ENCODE measurements at regions not wholly inside any gene's neighbourhood (a gene's known extent, or its start where the extent isn't known, plus 50 kb on each side); places are given as distances from the start of the nearest gene placed in this dataset.

GRCh38 chr15:94580211-94580885 is 349.0 kb downstream of the MCTP2 start:
- Histone ChIP-seq H3K27ac (ENCODE audit: low read length) (no peak overlapping the region), H3K9me3 (ENCODE audit: insufficient read depth, low read depth, low read length) (no peaks in the 10 kb centered on the region), H3K4me1 (ENCODE audit: insufficient read depth, low read length) (peaks cover 5% of the 10 kb centered on the region; the same call in 1 of the 2 replicates), H3K27me3 (ENCODE audit: insufficient read depth, low read length) (no peaks in the 10 kb centered on the region), H3K4me3 (ENCODE audit: low read length) (no peak overlapping the region), H3K9ac (ENCODE audit: low read depth, low read length) (no peak overlapping the region), H3K36me3 (ENCODE audit: insufficient read depth, low read depth, low read length) (no peaks in the 10 kb centered on the region)

GRCh38 chr15:94582368-94582767 is 351.0 kb downstream of the MCTP2 start:
- no peaks in the 10 kb centered on the region for H3K36me3 ChIP-seq (ENCODE audit: insufficient read depth, low read depth, low read length)
- H3K4me1 ChIP-seq (ENCODE audit: insufficient read depth, low read length), result peaks cover 8% of the 10 kb centered on the region; the same call in 1 of the 2 replicates
- H3K27me3 ChIP-seq (ENCODE audit: insufficient read depth, low read length), result no peaks in the 10 kb centered on the region
- H3K27ac ChIP-seq (ENCODE audit: low read length), result no peak overlapping the region
- no peak overlapping the region for H3K9ac ChIP-seq (ENCODE audit: low read depth, low read length)
- no peaks in the 10 kb centered on the region for H3K9me3 ChIP-seq (ENCODE audit: insufficient read depth, low read depth, low read length)
- H3K4me3 ChIP-seq (ENCODE audit: low read length), result no peak overlapping the region

GRCh38 chr15:94584833-94585244 is 353.5 kb downstream of the MCTP2 start:
- Histone ChIP-seq H3K36me3 (ENCODE audit: insufficient read depth, low read depth, low read length) (no peaks in the 10 kb centered on the region), H3K9ac (ENCODE audit: low read depth, low read length) (no peak overlapping the region), H3K27me3 (ENCODE audit: insufficient read depth, low read length) (no peaks in the 10 kb centered on the region), H3K4me3 (ENCODE audit: low read length) (no peak overlapping the region), H3K27ac (ENCODE audit: low read length) (no peak overlapping the region), H3K4me1 (ENCODE audit: insufficient read depth, low read length) (peaks cover 8% of the 10 kb centered on the region; the same call in 1 of the 2 replicates), H3K9me3 (ENCODE audit: insufficient read depth, low read depth, low read length) (no peaks in the 10 kb centered on the region)

GRCh38 chr15:94586099-94586498 is 354.7 kb downstream of the MCTP2 start:
- Histone ChIP-seq H3K4me1 (ENCODE audit: insufficient read depth, low read length) (peaks cover 8% of the 10 kb centered on the region; the same call in 1 of the 2 replicates), H3K36me3 (ENCODE audit: insufficient read depth, low read depth, low read length) (no peaks in the 10 kb centered on the region), H3K4me3 (ENCODE audit: low read length) (no peak overlapping the region), H3K27me3 (ENCODE audit: insufficient read depth, low read length) (no peaks in the 10 kb centered on the region), H3K9ac (ENCODE audit: low read depth, low read length) (no peak overlapping the region), H3K9me3 (ENCODE audit: insufficient read depth, low read depth, low read length) (no peaks in the 10 kb centered on the region), H3K27ac (ENCODE audit: low read length) (no peak overlapping the region)

- H3K36me3 ChIP-seq (ENCODE audit: insufficient read depth, low read depth, low read length), result no peaks in the 10 kb centered on the region
- no peaks in the 10 kb centered on the region for H3K9me3 ChIP-seq (ENCODE audit: insufficient read depth, low read depth, low read length)
- H3K27me3 ChIP-seq (ENCODE audit: insufficient read depth, low read length), result no peaks in the 10 kb centered on the region
Measured at GRCh38 chr15:94587113-94587512, 355.8 kb downstream of the MCTP2 start.

GRCh38 chr15:94588993-94589392 is 357.6 kb downstream of the MCTP2 start:
- H3K4me1 ChIP-seq (ENCODE audit: insufficient read depth, low read length), result peaks cover 8% of the 10 kb centered on the region; the same call in 1 of the 2 replicates
- H3K27ac ChIP-seq (ENCODE audit: low read length), result no peak overlapping the region
- no peaks in the 10 kb centered on the region for H3K27me3 ChIP-seq (ENCODE audit: insufficient read depth, low read length)
- no peaks in the 10 kb centered on the region for H3K9me3 ChIP-seq (ENCODE audit: insufficient read depth, low read depth, low read length)
- H3K4me3 ChIP-seq (ENCODE audit: low read length), result no peak overlapping the region
- no peak overlapping the region for H3K9ac ChIP-seq (ENCODE audit: low read depth, low read length)
- no peaks in the 10 kb centered on the region for H3K36me3 ChIP-seq (ENCODE audit: insufficient read depth, low read depth, low read length)

More at GRCh38 chr15:94587113-94587512, 355.8 kb downstream of the MCTP2 start:
- Histone ChIP-seq H3K4me3 (ENCODE audit: low read length) (no peak overlapping the region), H3K4me1 (ENCODE audit: insufficient read depth, low read length) (peaks cover 8% of the 10 kb centered on the region; the same call in 1 of the 2 replicates), H3K27ac (ENCODE audit: low read length) (no peak overlapping the region), H3K9ac (ENCODE audit: low read depth, low read length) (no peak overlapping the region)

GRCh38 chr15:94592495-94592894 is 361.1 kb downstream of the MCTP2 start:
- Histone ChIP-seq H3K4me1 (ENCODE audit: insufficient read depth, low read length) (no peaks in the 10 kb centered on the region), H3K4me3 (ENCODE audit: low read length) (no peak overlapping the region), H3K9me3 (ENCODE audit: insufficient read depth, low read depth, low read length) (no peaks in the 10 kb centered on the region), H3K27me3 (ENCODE audit: insufficient read depth, low read length) (no peaks in the 10 kb centered on the region), H3K36me3 (ENCODE audit: insufficient read depth, low read depth, low read length) (no peaks in the 10 kb centered on the region), H3K27ac (ENCODE audit: low read length) (no peak overlapping the region), H3K9ac (ENCODE audit: low read depth, low read length) (no peak overlapping the region)

- Histone ChIP-seq H3K27me3 (ENCODE audit: insufficient read depth, low read length) (no peaks in the 10 kb centered on the region), H3K9ac (ENCODE audit: low read depth, low read length) (no peak overlapping the region), H3K27ac (ENCODE audit: low read length) (no peak overlapping the region)
Measured at GRCh38 chr15:94596707-94597106, 365.3 kb downstream of the MCTP2 start.

GRCh38 chr15:94600505-94600904 is 369.1 kb downstream of the MCTP2 start:
- no peaks in the 10 kb centered on the region for H3K27me3 ChIP-seq (ENCODE audit: insufficient read depth, low read length)
- no peak overlapping the region for H3K9ac ChIP-seq (ENCODE audit: low read depth, low read length)
- no peaks in the 10 kb centered on the region for H3K36me3 ChIP-seq (ENCODE audit: insufficient read depth, low read depth, low read length)
- no peaks in the 10 kb centered on the region for H3K4me1 ChIP-seq (ENCODE audit: insufficient read depth, low read length)
- no peaks in the 10 kb centered on the region for H3K9me3 ChIP-seq (ENCODE audit: insufficient read depth, low read depth, low read length)
- H3K4me3 ChIP-seq (ENCODE audit: low read length), result no peak overlapping the region
- H3K27ac ChIP-seq (ENCODE audit: low read length), result no peak overlapping the region

More at GRCh38 chr15:94596707-94597106, 365.3 kb downstream of the MCTP2 start:
- Histone ChIP-seq H3K36me3 (ENCODE audit: insufficient read depth, low read depth, low read length) (no peaks in the 10 kb centered on the region), H3K4me3 (ENCODE audit: low read length) (no peak overlapping the region), H3K4me1 (ENCODE audit: insufficient read depth, low read length) (no peaks in the 10 kb centered on the region), H3K9me3 (ENCODE audit: insufficient read depth, low read depth, low read length) (no peaks in the 10 kb centered on the region)

- no peak overlapping the region for H3K4me3 ChIP-seq (ENCODE audit: low read length)
- no peaks in the 10 kb centered on the region for H3K4me1 ChIP-seq (ENCODE audit: insufficient read depth, low read length)
- no peaks in the 10 kb centered on the region for H3K9me3 ChIP-seq (ENCODE audit: insufficient read depth, low read depth, low read length)
- H3K36me3 ChIP-seq (ENCODE audit: insufficient read depth, low read depth, low read length), result no peaks in the 10 kb centered on the region
- no peaks in the 10 kb centered on the region for H3K27me3 ChIP-seq (ENCODE audit: insufficient read depth, low read length)
- H3K9ac ChIP-seq (ENCODE audit: low read depth, low read length), result no peak overlapping the region
- H3K27ac ChIP-seq (ENCODE audit: low read length), result no peak overlapping the region
Measured at GRCh38 chr15:94602754-94603470, 371.6 kb downstream of the MCTP2 start.

- Histone ChIP-seq H3K4me1 (ENCODE audit: insufficient read depth, low read length) (no peaks in the 10 kb centered on the region), H3K36me3 (ENCODE audit: insufficient read depth, low read depth, low read length) (no peaks in the 10 kb centered on the region), H3K9me3 (ENCODE audit: insufficient read depth, low read depth, low read length) (no peaks in the 10 kb centered on the region), H3K9ac (ENCODE audit: low read depth, low read length) (no peak overlapping the region), H3K27ac (ENCODE audit: low read length) (no peak overlapping the region), H3K27me3 (ENCODE audit: insufficient read depth, low read length) (no peaks in the 10 kb centered on the region), H3K4me3 (ENCODE audit: low read length) (no peak overlapping the region)
Measured at GRCh38 chr15:94606286-94606685, 374.9 kb downstream of the MCTP2 start.

- Histone ChIP-seq H3K27me3 (ENCODE audit: insufficient read depth, low read length) (no peaks in the 10 kb centered on the region), H3K9me3 (ENCODE audit: insufficient read depth, low read depth, low read length) (no peaks in the 10 kb centered on the region), H3K9ac (ENCODE audit: low read depth, low read length) (no peak overlapping the region), H3K27ac (ENCODE audit: low read length) (no peak overlapping the region), H3K4me3 (ENCODE audit: low read length) (no peak overlapping the region), H3K36me3 (ENCODE audit: insufficient read depth, low read depth, low read length) (no peaks in the 10 kb centered on the region), H3K4me1 (ENCODE audit: insufficient read depth, low read length) (no peaks in the 10 kb centered on the region)
Measured at GRCh38 chr15:94607176-94607654, 375.9 kb downstream of the MCTP2 start.

Measured in iPS-20b (cell line).